BLaER1 (cell line): ENCODE measurements at regions not wholly inside any gene's neighbourhood (a gene's known extent, or its start where the extent isn't known, plus 50 kb on each side); places are given as distances from the start of the nearest gene placed in this dataset.

Experiments used
- H3K27ac ChIP-seq: shearing (Covaris generic); formaldehyde crosslinking; 2 replicates; pipeline ENCODE4 v1.8.1; 2022
- H3K27me3 ChIP-seq: shearing (Covaris generic); formaldehyde crosslinking; 2 replicates; pipeline ENCODE4 v1.8.1; 2022
- H3K36me3 ChIP-seq: shearing (Covaris generic); formaldehyde crosslinking; 2 replicates; pipeline ENCODE4 v1.8.1; 2022
- H3K4me1 ChIP-seq: shearing (Covaris generic); formaldehyde crosslinking; 2 replicates; pipeline ENCODE4 v1.8.1; 2022
- H3K4me2 ChIP-seq: shearing (Covaris generic); formaldehyde crosslinking; 2 replicates; pipeline ENCODE4 v1.8.1; 2022
- H3K4me3 ChIP-seq: shearing (Covaris generic); formaldehyde crosslinking; 2 replicates; pipeline ENCODE4 v1.8.1; 2022
- H3K9ac ChIP-seq: shearing (Covaris generic); formaldehyde crosslinking; 2 replicates; pipeline ENCODE4 v1.8.1; 2022
- H3K9me3 ChIP-seq: shearing (Covaris generic); formaldehyde crosslinking; 2 replicates; pipeline ENCODE4 v1.8.1; 2022
- H4K20me1 ChIP-seq: shearing (Covaris generic); formaldehyde crosslinking; 2 replicates; pipeline ENCODE4 v1.8.1; 2022
- Cebpa-rat ChIP-seq: shearing (Covaris generic); IDR thresholded peaks from 2 replicates; pipeline ENCODE4 v1.8.1; 2022

GRCh38 chr13:54640719-54641118 is 1612.1 kb downstream of the OLFM4 start:
- Histone ChIP-seq H3K9me3 (no peaks in the 10 kb centered on the region), H3K4me1 (no peaks in the 10 kb centered on the region), H3K9ac (no peak overlapping the region), H4K20me1 (no peaks in the 10 kb centered on the region), H3K4me3 (no peak overlapping the region), H3K4me2 (no peak overlapping the region), H3K27me3 (no peaks in the 10 kb centered on the region), H3K36me3 (no peaks in the 10 kb centered on the region), H3K27ac (no peak overlapping the region)
- TF ChIP-seq Cebpa-rat = no peak

- no peaks in the 10 kb centered on the region for H3K36me3 ChIP-seq
- H3K4me3 ChIP-seq = no peak overlapping the region
- H3K27ac ChIP-seq = no peak overlapping the region
- H3K4me1 ChIP-seq = no peaks in the 10 kb centered on the region
- H3K4me2 ChIP-seq = no peak overlapping the region
- no peaks in the 10 kb centered on the region for H3K9me3 ChIP-seq
- H4K20me1 ChIP-seq = no peaks in the 10 kb centered on the region
- no peak for TF ChIP-seq Cebpa-rat
- H3K9ac ChIP-seq = no peak overlapping the region
- no peaks in the 10 kb centered on the region for H3K27me3 ChIP-seq
Measured at GRCh38 chr13:54643863-54644262, 1615.2 kb downstream of the OLFM4 start.

GRCh38 chr13:54647275-54647674 is 1618.7 kb downstream of the OLFM4 start:
- TF ChIP-seq Cebpa-rat = no peak
- H3K9ac ChIP-seq = no peak overlapping the region
- no peak overlapping the region for H3K4me3 ChIP-seq
- no peaks in the 10 kb centered on the region for H3K36me3 ChIP-seq
- no peak overlapping the region for H3K27ac ChIP-seq
- no peak overlapping the region for H3K4me2 ChIP-seq
- no peaks in the 10 kb centered on the region for H3K27me3 ChIP-seq
- H3K9me3 ChIP-seq = no peaks in the 10 kb centered on the region
- H4K20me1 ChIP-seq = no peaks in the 10 kb centered on the region
- no peaks in the 10 kb centered on the region for H3K4me1 ChIP-seq

DNA sequence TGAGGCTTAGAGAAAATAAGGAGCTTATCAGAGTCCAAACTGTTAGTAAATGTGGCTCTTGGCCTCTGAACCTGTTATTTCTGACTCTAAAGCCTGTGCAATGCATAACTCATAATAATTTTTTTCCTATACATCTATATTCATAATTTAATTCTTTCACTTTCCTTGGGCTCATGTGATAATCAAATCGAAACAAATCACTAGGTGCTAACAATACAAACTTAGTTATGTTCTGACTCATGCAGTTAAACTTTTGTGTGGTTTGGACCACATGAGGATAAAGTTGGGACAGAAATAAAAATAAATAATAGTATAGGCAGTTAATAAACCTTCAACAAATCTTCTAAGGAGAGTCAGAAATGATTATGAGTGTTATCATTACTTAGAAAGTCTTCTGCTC is 1629.0 kb downstream of the OLFM4 start:
- H3K4me1 ChIP-seq = no peaks in the 10 kb centered on the region
- no peak for TF ChIP-seq Cebpa-rat
- no peak overlapping the region for H3K9ac ChIP-seq
- H4K20me1 ChIP-seq = no peaks in the 10 kb centered on the region
- no peak overlapping the region for H3K4me2 ChIP-seq
- H3K4me3 ChIP-seq = no peak overlapping the region
- H3K9me3 ChIP-seq = no peaks in the 10 kb centered on the region
- no peak overlapping the region for H3K27ac ChIP-seq
- no peaks in the 10 kb centered on the region for H3K27me3 ChIP-seq
- H3K36me3 ChIP-seq = no peaks in the 10 kb centered on the region

DNA sequence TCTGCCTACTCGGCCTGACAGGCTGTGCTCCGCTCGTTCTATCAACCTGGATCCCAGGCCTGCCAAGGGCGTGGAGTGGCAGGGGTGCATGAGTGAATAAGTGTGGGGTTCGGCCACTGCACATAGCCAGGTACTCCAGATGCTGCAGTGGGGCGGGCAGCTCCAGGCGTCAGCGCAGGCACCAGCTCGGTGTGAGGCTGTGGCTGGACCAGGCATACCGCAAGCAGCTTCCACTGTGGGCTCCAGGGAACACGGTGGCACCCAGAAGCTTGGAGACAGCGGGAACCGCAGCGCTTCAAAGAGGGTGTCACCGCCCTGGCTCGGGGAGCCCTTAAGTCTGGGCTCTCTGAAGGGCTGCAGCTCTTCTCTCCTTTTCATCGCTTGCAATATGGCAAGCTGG is 1630.2 kb downstream of the OLFM4 start:
- no peak overlapping the region for H3K27ac ChIP-seq
- TF ChIP-seq Cebpa-rat = no peak
- no peak overlapping the region for H3K4me3 ChIP-seq
- no peaks in the 10 kb centered on the region for H3K4me1 ChIP-seq
- H3K27me3 ChIP-seq = no peaks in the 10 kb centered on the region
- H3K36me3 ChIP-seq = no peaks in the 10 kb centered on the region
- H4K20me1 ChIP-seq = no peaks in the 10 kb centered on the region
- no peak overlapping the region for H3K9ac ChIP-seq
- H3K4me2 ChIP-seq = no peak overlapping the region
- H3K9me3 ChIP-seq = no peaks in the 10 kb centered on the region

GRCh38 chr13:54660277-54660676 is 1631.7 kb downstream of the OLFM4 start:
- Histone ChIP-seq H3K4me1 (no peaks in the 10 kb centered on the region), H3K4me2 (no peak overlapping the region), H3K9me3 (no peaks in the 10 kb centered on the region), H3K27ac (no peak overlapping the region), H3K4me3 (no peak overlapping the region), H3K9ac (no peak overlapping the region), H3K36me3 (no peaks in the 10 kb centered on the region), H3K27me3 (no peaks in the 10 kb centered on the region), H4K20me1 (no peaks in the 10 kb centered on the region)
- no peak for TF ChIP-seq Cebpa-rat

GRCh38 chr13:54676526-54677113 is 1648.0 kb downstream of the OLFM4 start:
- H3K36me3 ChIP-seq = no peaks in the 10 kb centered on the region
- TF ChIP-seq Cebpa-rat = no peak
- H3K4me1 ChIP-seq = no peaks in the 10 kb centered on the region
- no peaks in the 10 kb centered on the region for H4K20me1 ChIP-seq
- no peak overlapping the region for H3K27ac ChIP-seq
- H3K27me3 ChIP-seq = no peaks in the 10 kb centered on the region
- no peak overlapping the region for H3K4me2 ChIP-seq
- no peak overlapping the region for H3K9ac ChIP-seq
- peaks cover 13% of the 10 kb centered on the region for H3K9me3 ChIP-seq
- H3K4me3 ChIP-seq = no peak overlapping the region

DNA sequence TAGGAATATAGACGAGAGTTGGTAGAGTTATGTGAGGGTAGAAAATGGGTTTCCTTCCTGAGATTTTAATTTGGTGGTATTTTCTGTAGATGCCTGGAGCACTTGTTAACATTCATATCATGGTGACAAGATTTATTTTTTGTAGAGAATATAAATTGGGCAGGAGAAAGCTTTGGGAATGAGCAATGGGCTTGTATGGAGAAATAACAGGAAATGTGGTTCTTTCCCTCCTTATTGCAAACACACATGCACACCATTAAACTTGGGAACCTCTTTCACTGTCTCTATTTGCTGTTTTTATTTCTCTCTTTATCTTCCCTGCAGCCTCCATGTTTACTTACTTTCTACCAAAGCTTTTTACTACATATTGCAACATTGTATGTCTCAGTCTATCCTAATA is 1653.6 kb downstream of the OLFM4 start:
- TF ChIP-seq Cebpa-rat = no peak
- no peaks in the 10 kb centered on the region for H3K4me1 ChIP-seq
- H4K20me1 ChIP-seq = no peaks in the 10 kb centered on the region
- H3K27me3 ChIP-seq = no peaks in the 10 kb centered on the region
- no peak overlapping the region for H3K4me2 ChIP-seq
- no peak overlapping the region for H3K4me3 ChIP-seq
- no peak overlapping the region for H3K27ac ChIP-seq
- peaks cover 7% of the 10 kb centered on the region for H3K9me3 ChIP-seq
- H3K9ac ChIP-seq = no peak overlapping the region
- H3K36me3 ChIP-seq = no peaks in the 10 kb centered on the region

DNA sequence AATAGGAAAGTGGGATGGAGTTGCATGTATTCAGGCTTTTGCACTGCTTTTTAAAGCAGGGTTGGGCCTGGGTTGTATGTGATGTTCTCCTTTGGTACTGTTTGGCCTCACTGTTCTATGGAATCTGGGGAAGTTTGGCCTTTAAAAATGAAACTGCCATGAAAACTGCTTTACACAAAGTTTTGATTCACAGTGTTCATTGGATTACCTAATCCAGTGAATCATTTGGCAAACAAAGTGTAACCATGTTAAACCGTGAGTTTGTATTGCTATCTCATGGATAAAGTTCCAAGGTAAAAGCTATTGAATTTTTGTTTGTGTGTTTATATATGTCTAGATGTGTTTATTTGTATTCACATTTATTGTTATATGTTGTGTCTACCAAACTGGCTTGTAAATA is 1658.6 kb downstream of the OLFM4 start:
- Histone ChIP-seq H3K27me3 (no peaks in the 10 kb centered on the region), H3K4me1 (no peaks in the 10 kb centered on the region), H3K27ac (no peak overlapping the region), H4K20me1 (no peaks in the 10 kb centered on the region), H3K4me2 (no peak overlapping the region), H3K9ac (no peak overlapping the region), H3K36me3 (no peaks in the 10 kb centered on the region), H3K4me3 (no peak overlapping the region), H3K9me3 (peaks cover 15% of the 10 kb centered on the region)
- TF ChIP-seq Cebpa-rat = no peak

DNA sequence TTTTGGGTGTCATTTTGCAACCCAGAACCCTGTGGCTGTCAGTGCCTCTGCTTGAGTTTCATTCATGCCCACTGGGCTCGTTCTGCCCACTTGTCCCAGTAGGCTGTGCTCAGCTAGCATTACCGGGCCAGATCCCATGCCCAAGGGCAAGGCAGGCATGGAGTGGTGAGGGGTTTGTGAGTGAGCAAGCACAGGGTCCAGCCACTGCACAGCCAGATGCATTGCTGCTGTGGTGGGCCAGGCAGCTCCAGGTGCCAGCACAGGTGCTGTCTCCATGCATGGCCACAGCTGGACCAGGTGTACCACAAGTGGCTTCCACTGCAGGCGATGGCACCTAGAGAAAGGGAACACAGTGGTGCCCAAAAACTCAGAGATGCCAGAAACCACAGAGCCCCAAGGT is 1671.2 kb downstream of the OLFM4 start:
- Histone ChIP-seq H3K27me3 (no peaks in the 10 kb centered on the region), H3K36me3 (no peaks in the 10 kb centered on the region), H3K4me3 (no peak overlapping the region), H3K9me3 (peaks cover 15% of the 10 kb centered on the region), H3K27ac (no peak overlapping the region), H4K20me1 (no peaks in the 10 kb centered on the region), H3K4me1 (no peaks in the 10 kb centered on the region), H3K9ac (no peak overlapping the region), H3K4me2 (no peak overlapping the region)
- no peak for TF ChIP-seq Cebpa-rat

GRCh38 chr13:54705738-54706137 is 1677.1 kb downstream of the OLFM4 start:
- Histone ChIP-seq H3K9me3 (peaks cover 9% of the 10 kb centered on the region; the same call in 1 of the 2 replicates), H3K4me2 (no peak overlapping the region), H3K9ac (no peak overlapping the region), H3K4me3 (no peak overlapping the region), H3K27ac (no peak overlapping the region), H3K27me3 (no peaks in the 10 kb centered on the region), H4K20me1 (no peaks in the 10 kb centered on the region), H3K36me3 (no peaks in the 10 kb centered on the region), H3K4me1 (no peaks in the 10 kb centered on the region)
- TF ChIP-seq Cebpa-rat = no peak
